Glutamatergic neuron (in vitro differentiated cells): ENCODE measurements at regions not wholly inside any gene's neighbourhood (a gene's known extent, or its start where the extent isn't known, plus 50 kb on each side); places are given as distances from the start of the nearest gene placed in this dataset.

Experiments used
- DNase-seq: peaks from one replicate; pipeline ENCODE4 v3.0.0; 2022
- H3K27ac Mint-ChIP-seq: one replicate; pipeline ENCODE4 v1.8.0; 2020; ENCODE audit warnings: mild to moderate bottlenecking, mixed read lengths, inconsistent platforms; ENCODE audit not compliant: unreplicated experiment
- H3K27me3 Mint-ChIP-seq: one replicate; pipeline ENCODE4 v1.8.0; 2020; ENCODE audit warnings: mild to moderate bottlenecking, moderate library complexity, mixed read lengths, inconsistent platforms; ENCODE audit not compliant: unreplicated experiment
- H3K36me3 Mint-ChIP-seq: one replicate; pipeline ENCODE4 v1.8.0; 2020; ENCODE audit warnings: mild to moderate bottlenecking, mixed read lengths, inconsistent platforms; ENCODE audit not compliant: unreplicated experiment
- H3K4me1 Mint-ChIP-seq: one replicate; pipeline ENCODE4 v1.8.0; 2020; ENCODE audit warnings: mild to moderate bottlenecking, low read depth, mixed read lengths, inconsistent platforms; ENCODE audit not compliant: unreplicated experiment
- H3K4me3 Mint-ChIP-seq: one replicate; pipeline ENCODE4 v1.8.0; 2020; ENCODE audit warnings: mild to moderate bottlenecking, mixed read lengths, inconsistent platforms; ENCODE audit not compliant: unreplicated experiment
- H3K9me3 Mint-ChIP-seq: one replicate; pipeline ENCODE4 v1.8.0; 2020; ENCODE audit warnings: mild to moderate bottlenecking, moderate library complexity, mixed read lengths, inconsistent platforms; ENCODE audit not compliant: unreplicated experiment
- CTCF ChIP-seq: fragments of 200-600 bp; sonication (generic); IDR thresholded peaks from one replicate; pipeline ENCODE4 v1.5.0; 2021; ENCODE audit not compliant: partially characterized antibody, unreplicated experiment

- no peak for TF ChIP-seq CTCF
- H3K36me3 Mint-ChIP-seq, result peaks cover 10% of the 10 kb centered on the region
- no peak overlapping the region for H3K27ac Mint-ChIP-seq
- H3K4me1 Mint-ChIP-seq, result peaks cover 11% of the 10 kb centered on the region
- peaks cover 26% of the 10 kb centered on the region for H3K27me3 Mint-ChIP-seq
- DNase-seq, result no peak
- no peak overlapping the region for H3K4me3 Mint-ChIP-seq
- H3K9me3 Mint-ChIP-seq, result peaks cover 8% of the 10 kb centered on the region
Measured at GRCh38 chr10:100659361-100660098, 85.9 kb upstream of the PAX2 start.

GRCh38 chr10:100660365-100660764 lies 85.0 kb upstream of the PAX2 start:
- no peak for DNase-seq
- H3K27ac Mint-ChIP-seq, result no peak overlapping the region
- H3K27me3 Mint-ChIP-seq, result peaks cover 24% of the 10 kb centered on the region
- TF ChIP-seq CTCF, result no peak
- H3K4me1 Mint-ChIP-seq, result peaks cover 10% of the 10 kb centered on the region
- peaks cover 10% of the 10 kb centered on the region for H3K36me3 Mint-ChIP-seq
- H3K4me3 Mint-ChIP-seq, result no peak overlapping the region
- H3K9me3 Mint-ChIP-seq, result peaks cover 6% of the 10 kb centered on the region

GRCh38 chr10:100660945-100661344 lies 84.4 kb upstream of the PAX2 start:
- H3K4me3 Mint-ChIP-seq, result no peak overlapping the region
- peaks cover 8% of the 10 kb centered on the region for H3K4me1 Mint-ChIP-seq
- TF ChIP-seq CTCF, result no peak
- H3K36me3 Mint-ChIP-seq, result peaks cover 10% of the 10 kb centered on the region
- DNase-seq, result no peak
- no peak overlapping the region for H3K27ac Mint-ChIP-seq
- H3K9me3 Mint-ChIP-seq, result peaks cover 5% of the 10 kb centered on the region
- H3K27me3 Mint-ChIP-seq, result peaks cover 24% of the 10 kb centered on the region

GRCh38 chr10:100661520-100661919 lies 83.9 kb upstream of the PAX2 start:
- Mint-ChIP-seq H3K9me3 (peaks cover 5% of the 10 kb centered on the region), H3K27ac (no peak overlapping the region), H3K4me1 (peaks cover 8% of the 10 kb centered on the region), H3K36me3 (peaks cover 10% of the 10 kb centered on the region), H3K27me3 (peaks cover 24% of the 10 kb centered on the region), H3K4me3 (no peak overlapping the region)
- DNase-seq, result no peak
- no peak for TF ChIP-seq CTCF

- DNase-seq, result no peak
- no peak for TF ChIP-seq CTCF
- Mint-ChIP-seq H3K9me3 (peaks cover 5% of the 10 kb centered on the region), H3K36me3 (peaks cover 8% of the 10 kb centered on the region), H3K4me3 (no peak overlapping the region), H3K4me1 (peaks cover 8% of the 10 kb centered on the region), H3K27ac (no peak overlapping the region), H3K27me3 (peaks cover 23% of the 10 kb centered on the region)
Measured at GRCh38 chr10:100662067-100662466, 83.3 kb upstream of the PAX2 start.
